Erythroblast (primary cell): ENCODE measurements at regions not wholly inside any gene's neighbourhood (a gene's known extent, or its start where the extent isn't known, plus 50 kb on each side); places are given as distances from the start of the nearest gene placed in this dataset.

ENCODE experiments used
- GATA1 ChIP-seq: IDR thresholded peaks from 2 replicates; pipeline ENCODE4 v1.6.1; 2011; ENCODE audit warnings: low read depth, mild to moderate bottlenecking, control low read depth, low read length, moderate library complexity
- POLR2A ChIP-seq: IDR thresholded peaks from 2 replicates; pipeline ENCODE4 v1.6.1; 2011; ENCODE audit warnings: mild to moderate bottlenecking, low read length

GRCh38 chr1:68317543-68317942, 85.2 kb upstream of the WLS start:
- TF ChIP-seq POLR2A = no peak
- TF ChIP-seq GATA1 = no peak
